ENCODE measurements at regions not wholly inside any gene's neighbourhood (a gene's known extent, or its start where the extent isn't known, plus 50 kb on each side); places are given as distances from the start of the nearest gene placed in this dataset.

- TF ChIP-seq, protein P1, sequence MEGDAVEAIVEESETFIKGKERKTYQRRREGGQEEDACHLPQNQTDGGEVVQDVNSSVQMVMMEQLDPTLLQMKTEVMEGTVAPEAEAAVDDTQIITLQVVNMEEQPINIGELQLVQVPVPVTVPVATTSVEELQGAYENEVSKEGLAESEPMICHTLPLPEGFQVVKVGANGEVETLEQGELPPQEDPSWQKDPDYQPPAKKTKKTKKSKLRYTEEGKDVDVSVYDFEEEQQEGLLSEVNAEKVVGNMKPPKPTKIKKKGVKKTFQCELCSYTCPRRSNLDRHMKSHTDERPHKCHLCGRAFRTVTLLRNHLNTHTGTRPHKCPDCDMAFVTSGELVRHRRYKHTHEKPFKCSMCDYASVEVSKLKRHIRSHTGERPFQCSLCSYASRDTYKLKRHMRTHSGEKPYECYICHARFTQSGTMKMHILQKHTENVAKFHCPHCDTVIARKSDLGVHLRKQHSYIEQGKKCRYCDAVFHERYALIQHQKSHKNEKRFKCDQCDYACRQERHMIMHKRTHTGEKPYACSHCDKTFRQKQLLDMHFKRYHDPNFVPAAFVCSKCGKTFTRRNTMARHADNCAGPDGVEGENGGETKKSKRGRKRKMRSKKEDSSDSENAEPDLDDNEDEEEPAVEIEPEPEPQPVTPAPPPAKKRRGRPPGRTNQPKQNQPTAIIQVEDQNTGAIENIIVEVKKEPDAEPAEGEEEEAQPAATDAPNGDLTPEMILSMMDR (IDR thresholded peaks at IDR 0.05): no peak
- no peak for TF ChIP-seq POLR2A (IDR thresholded peaks at IDR 0.05)
Observed at GRCh38 chr7:25482631-25483030, 254.3 kb upstream of the NPVF start.
